ENCODE measurements at regions not wholly inside any gene's neighbourhood (a gene's known extent, or its start where the extent isn't known, plus 50 kb on each side); places are given as distances from the start of the nearest gene placed in this dataset.
"Not testable (repeated sequence)": the region's sequence is repeated elsewhere in the genome, so short reads cannot be mapped to it uniquely, and the experiment has no call there.

- Histone ChIP-seq H3K4me2 (ENCODE audit: low read length) (no peak overlapping the region), H3K27ac (ENCODE audit: low read length) (no peak overlapping the region), H3K9ac (ENCODE audit: low read length) (no peak overlapping the region)
Observed at GRCh38 chr20:48375804-48376203, 452.0 kb downstream of the PREX1 start.

GRCh38 chr20:48374991-48375595 lies 452.7 kb downstream of the PREX1 start:
- TF ChIP-seq CTCF (IDR thresholded peaks at IDR 0.05; ENCODE audit: low read depth, low read length) (no peak), EZH2phosphoT487 (IDR thresholded peaks at IDR 0.05; ENCODE audit: low read depth) (no peak)
- Histone ChIP-seq H3K4me1 (ENCODE audit: low read length) (no peaks in the 10 kb centered on the region; the same call in 1 of the 2 replicates), H4K20me1 (ENCODE audit: insufficient read depth, low read length) (no peaks in the 10 kb centered on the region), H3K79me2 (ENCODE audit: low read length) (no peaks in the 10 kb centered on the region), H3K9ac (ENCODE audit: low read length) (no peak overlapping the region), H3K27ac (ENCODE audit: low read length) (no peak overlapping the region), H3K27me3 (ENCODE audit: low read depth, low read length) (no peaks in the 10 kb centered on the region), H3K4me3 (ENCODE audit: low read length) (no peak overlapping the region), H3K9me3 (ENCODE audit: insufficient read depth, low read length) (0 out of 2 replicates have a peak, but pooled peaks cover 1% of the 10 kb centered on the region), H3K36me3 (replicated peaks; ENCODE audit: low read depth, low read length) (peaks cover 8% of the 10 kb centered on the region), H2AFZ (ENCODE audit: low read depth, low read length) (no peak overlapping the region), H3K4me2 (ENCODE audit: low read length) (no peak overlapping the region)

More at GRCh38 chr20:48375804-48376203, 452.0 kb downstream of the PREX1 start:
- Histone ChIP-seq H3K4me1 (ENCODE audit: low read length) (no peaks in the 10 kb centered on the region), H3K9me3 (ENCODE audit: insufficient read depth, low read length) (no peaks in the 10 kb centered on the region), H3K36me3 (replicated peaks; ENCODE audit: low read depth, low read length) (peaks cover under 1% of the 10 kb centered on the region), H3K79me2 (ENCODE audit: low read length) (no peaks in the 10 kb centered on the region), H3K27me3 (ENCODE audit: low read depth, low read length) (no peaks in the 10 kb centered on the region), H3K4me3 (ENCODE audit: low read length) (no peak overlapping the region), H2AFZ (ENCODE audit: low read depth, low read length) (no peak overlapping the region), H4K20me1 (ENCODE audit: insufficient read depth, low read length) (no peaks in the 10 kb centered on the region)
- TF ChIP-seq CTCF (IDR thresholded peaks at IDR 0.05; ENCODE audit: low read depth, low read length) (no peak), EZH2phosphoT487 (IDR thresholded peaks at IDR 0.05; ENCODE audit: low read depth) (no peak)

- not testable (repeated sequence) for H3K27me3 ChIP-seq (ENCODE audit: low read depth, low read length); H3K4me3 ChIP-seq (ENCODE audit: low read length); H3K9me3 ChIP-seq (ENCODE audit: insufficient read depth, low read length); H3K4me1 ChIP-seq (ENCODE audit: low read length); H3K27ac ChIP-seq (ENCODE audit: low read length); H3K9ac ChIP-seq (ENCODE audit: low read length); H3K4me2 ChIP-seq (ENCODE audit: low read length); H3K79me2 ChIP-seq (ENCODE audit: low read length); H4K20me1 ChIP-seq (ENCODE audit: insufficient read depth, low read length); H2AFZ ChIP-seq (ENCODE audit: low read depth, low read length)
- peak; percentile 48 for TF ChIP-seq CTCF (IDR thresholded peaks at IDR 0.05; ENCODE audit: low read depth, low read length)
- H3K36me3 ChIP-seq (replicated peaks; ENCODE audit: low read depth, low read length) = peaks cover 15% of the 10 kb centered on the region
Observed at GRCh38 chr20:48374031-48374907, 453.5 kb downstream of the PREX1 start.

- Histone ChIP-seq H3K4me3 (ENCODE audit: low read length) (no peak overlapping the region), H2AFZ (ENCODE audit: low read depth, low read length) (no peak overlapping the region), H3K4me1 (ENCODE audit: low read length) (peaks cover 8% of the 10 kb centered on the region), H3K9me3 (ENCODE audit: insufficient read depth, low read length) (peaks cover 8% of the 10 kb centered on the region; the same call in 1 of the 2 replicates), H3K27ac (ENCODE audit: low read length) (no peak overlapping the region), H3K4me2 (ENCODE audit: low read length) (no peak overlapping the region), H3K9ac (ENCODE audit: low read length) (no peak overlapping the region), H3K36me3 (replicated peaks; ENCODE audit: low read depth, low read length) (peaks cover 15% of the 10 kb centered on the region), H3K79me2 (ENCODE audit: low read length) (no peaks in the 10 kb centered on the region), H3K27me3 (ENCODE audit: low read depth, low read length) (no peaks in the 10 kb centered on the region), H4K20me1 (ENCODE audit: insufficient read depth, low read length) (no peaks in the 10 kb centered on the region)
- TF ChIP-seq EZH2phosphoT487 (IDR thresholded peaks at IDR 0.05; ENCODE audit: low read depth) (no peak), CTCF (IDR thresholded peaks at IDR 0.05; ENCODE audit: low read depth, low read length) (no peak)
Observed at GRCh38 chr20:48373555-48373934, 454.3 kb downstream of the PREX1 start.

- H4K20me1 ChIP-seq (ENCODE audit: insufficient read depth, low read length); H3K4me1 ChIP-seq (ENCODE audit: low read length); H2AFZ ChIP-seq (ENCODE audit: low read depth, low read length); H3K9ac ChIP-seq (ENCODE audit: low read length); H3K4me3 ChIP-seq (ENCODE audit: low read length); H3K27me3 ChIP-seq (ENCODE audit: low read depth, low read length); H3K9me3 ChIP-seq (ENCODE audit: insufficient read depth, low read length); H3K79me2 ChIP-seq (ENCODE audit: low read length); H3K27ac ChIP-seq (ENCODE audit: low read length); H3K4me2 ChIP-seq (ENCODE audit: low read length): not testable (repeated sequence)
- H3K36me3 ChIP-seq (replicated peaks; ENCODE audit: low read depth, low read length) = peaks cover 15% of the 10 kb centered on the region
Observed at GRCh38 chr20:48372851-48373554, 454.8 kb downstream of the PREX1 start.
